ENCODE measurements at regions not wholly inside any gene's neighbourhood (a gene's known extent, or its start where the extent isn't known, plus 50 kb on each side); places are given as distances from the start of the nearest gene placed in this dataset.
A peak's percentile ranks its signal among the peaks of the same experiment; 100 is the strongest.

- Histone ChIP-seq H3K9me3 (ENCODE audit: severe bottlenecking) (no peaks in the 10 kb centered on the region), H3K27ac (no peak overlapping the region), H3K4me3 (ENCODE audit: low read depth, low read length) (no peak overlapping the region), H3K36me3 (no peaks in the 10 kb centered on the region), H3K27me3 (ENCODE audit: insufficient read depth, low read depth, severe bottlenecking) (no peaks in the 10 kb centered on the region)
- TF ChIP-seq, protein P1, sequence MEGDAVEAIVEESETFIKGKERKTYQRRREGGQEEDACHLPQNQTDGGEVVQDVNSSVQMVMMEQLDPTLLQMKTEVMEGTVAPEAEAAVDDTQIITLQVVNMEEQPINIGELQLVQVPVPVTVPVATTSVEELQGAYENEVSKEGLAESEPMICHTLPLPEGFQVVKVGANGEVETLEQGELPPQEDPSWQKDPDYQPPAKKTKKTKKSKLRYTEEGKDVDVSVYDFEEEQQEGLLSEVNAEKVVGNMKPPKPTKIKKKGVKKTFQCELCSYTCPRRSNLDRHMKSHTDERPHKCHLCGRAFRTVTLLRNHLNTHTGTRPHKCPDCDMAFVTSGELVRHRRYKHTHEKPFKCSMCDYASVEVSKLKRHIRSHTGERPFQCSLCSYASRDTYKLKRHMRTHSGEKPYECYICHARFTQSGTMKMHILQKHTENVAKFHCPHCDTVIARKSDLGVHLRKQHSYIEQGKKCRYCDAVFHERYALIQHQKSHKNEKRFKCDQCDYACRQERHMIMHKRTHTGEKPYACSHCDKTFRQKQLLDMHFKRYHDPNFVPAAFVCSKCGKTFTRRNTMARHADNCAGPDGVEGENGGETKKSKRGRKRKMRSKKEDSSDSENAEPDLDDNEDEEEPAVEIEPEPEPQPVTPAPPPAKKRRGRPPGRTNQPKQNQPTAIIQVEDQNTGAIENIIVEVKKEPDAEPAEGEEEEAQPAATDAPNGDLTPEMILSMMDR (IDR thresholded peaks at IDR 0.05; ENCODE audit: low read depth, low read length): no peak
- no peak for DNase-seq
These were observed 483.2 kb upstream of the NRSN1 start for GRCh38 chr6:23642849-23643248.

GRCh38 chr6:23647045-23647444, 479.0 kb upstream of the NRSN1 start:
- DNase-seq: no peak
- TF ChIP-seq, protein P1 (IDR thresholded peaks at IDR 0.05; ENCODE audit: low read depth, low read length): no peak
- Histone ChIP-seq H3K4me3 (ENCODE audit: low read depth, low read length) (no peak overlapping the region), H3K27me3 (ENCODE audit: insufficient read depth, low read depth, severe bottlenecking) (no peaks in the 10 kb centered on the region), H3K36me3 (no peaks in the 10 kb centered on the region), H3K27ac (no peak overlapping the region), H3K9me3 (ENCODE audit: severe bottlenecking) (no peaks in the 10 kb centered on the region)

GRCh38 chr6:23650676-23651075, 475.3 kb upstream of the NRSN1 start:
- Histone ChIP-seq H3K4me3 (ENCODE audit: low read depth, low read length) (no peak overlapping the region), H3K9me3 (ENCODE audit: severe bottlenecking) (no peaks in the 10 kb centered on the region), H3K36me3 (no peaks in the 10 kb centered on the region), H3K27me3 (ENCODE audit: insufficient read depth, low read depth, severe bottlenecking) (no peaks in the 10 kb centered on the region), H3K27ac (no peak overlapping the region)
- TF ChIP-seq, protein P1 (IDR thresholded peaks at IDR 0.05; ENCODE audit: low read depth, low read length): no peak
- peak; percentile 20 for DNase-seq

DNA sequence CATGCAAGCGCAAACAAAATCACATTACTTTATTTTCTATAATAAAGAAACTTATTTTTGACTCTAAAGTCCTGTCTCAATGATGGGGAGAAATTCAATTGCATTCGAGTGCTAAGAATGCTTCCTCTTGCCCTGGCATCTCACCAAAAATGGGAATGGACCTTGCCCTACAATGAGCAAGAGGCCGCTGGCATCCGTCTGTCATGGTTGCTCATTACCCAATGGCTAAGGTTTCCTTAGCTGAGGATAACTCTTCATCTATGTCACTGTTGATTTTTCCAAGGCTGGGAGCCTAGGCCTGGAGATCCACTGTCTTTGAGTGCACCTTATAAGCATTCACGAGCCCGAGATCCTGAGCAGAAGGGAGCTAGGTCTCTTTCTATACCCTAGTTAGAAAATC, 471.3 kb upstream of the NRSN1 start:
- DNase-seq: no peak
- no peak overlapping the region for H3K27ac ChIP-seq
- H3K9me3 ChIP-seq (ENCODE audit: severe bottlenecking): no peaks in the 10 kb centered on the region
- TF ChIP-seq, protein P1 (IDR thresholded peaks at IDR 0.05; ENCODE audit: low read depth, low read length): no peak
- H3K27me3 ChIP-seq (ENCODE audit: insufficient read depth, low read depth, severe bottlenecking): no peaks in the 10 kb centered on the region
- H3K4me3 ChIP-seq (ENCODE audit: low read depth, low read length): no peak overlapping the region
- no peaks in the 10 kb centered on the region for H3K36me3 ChIP-seq

GRCh38 chr6:23655525-23655924, 470.5 kb upstream of the NRSN1 start:
- TF ChIP-seq, protein P1 (IDR thresholded peaks at IDR 0.05; ENCODE audit: low read depth, low read length): no peak
- Histone ChIP-seq H3K4me3 (ENCODE audit: low read depth, low read length) (no peak overlapping the region), H3K27ac (no peak overlapping the region), H3K36me3 (no peaks in the 10 kb centered on the region), H3K27me3 (ENCODE audit: insufficient read depth, low read depth, severe bottlenecking) (no peaks in the 10 kb centered on the region), H3K9me3 (ENCODE audit: severe bottlenecking) (no peaks in the 10 kb centered on the region)
- no peak for DNase-seq
